Liver (tissue), 7 donors: ENCODE measurements at regions not wholly inside any gene's neighbourhood (a gene's known extent, or its start where the extent isn't known, plus 50 kb on each side); places are given as distances from the start of the nearest gene placed in this dataset.

Experiments
- DNase-seq: peaks from one replicate; pipeline ENCODE4 v3.0.0-alpha.2; 2017; ENCODE audit warnings: low spot score
- H3K27ac ChIP-seq, 2 donors: one replicate each; pipeline ENCODE4 v1.7.0; 2013; ENCODE audit warnings: inconsistent platforms in 2 of 2, low read length in 2 of 2, control low read depth in 1 of 2, low read depth in 1 of 2, mild to moderate bottlenecking in 1 of 2
- H3K27me3 ChIP-seq, 4 donors: one replicate each; pipeline versions ENCODE4 v1.6.1 to v1.7.0; 2013; ENCODE audit warnings: low read length in 3 of 4, inconsistent platforms in 1 of 4, mild to moderate bottlenecking in 1 of 4, moderate library complexity in 1 of 4; ENCODE audit not compliant: control insufficient read depth in 4 of 4, insufficient read depth in 4 of 4
- H3K36me3 ChIP-seq, 4 donors: one replicate each; pipeline versions ENCODE4 v1.6.1 to v1.7.0; 2013; ENCODE audit warnings: low read length in 3 of 4, mild to moderate bottlenecking in 3 of 4, low read depth in 1 of 4, moderate library complexity in 1 of 4; ENCODE audit not compliant: control insufficient read depth in 4 of 4, insufficient read depth in 3 of 4
- H3K4me1 ChIP-seq, 4 donors: one replicate each; pipeline versions ENCODE4 v1.6.1 to v1.7.0; 2013; ENCODE audit warnings: low read length in 3 of 4, mild to moderate bottlenecking in 3 of 4, moderate library complexity in 1 of 4; ENCODE audit not compliant: control insufficient read depth in 4 of 4, insufficient read depth in 4 of 4
- H3K4me3 ChIP-seq, 3 donors: one replicate each; pipeline versions ENCODE4 v1.6.1 to v1.7.0; 2013; ENCODE audit warnings: low read length in 3 of 3, control low read depth in 1 of 3, low read depth in 1 of 3, mild to moderate bottlenecking in 1 of 3
- H3K9ac ChIP-seq, 2 donors: one replicate each; pipeline ENCODE4 v1.7.0; 2013; ENCODE audit warnings: low read length in 2 of 2, mild to moderate bottlenecking in 2 of 2, moderate library complexity in 2 of 2, control low read depth in 1 of 2, low read depth in 1 of 2
- H3K9me3 ChIP-seq, 4 donors: one replicate each; pipeline versions ENCODE4 v1.6.1 to v1.7.0; 2013; ENCODE audit warnings: low read length in 3 of 4; ENCODE audit not compliant: control insufficient read depth in 4 of 4
- ATF3 ChIP-seq: IDR thresholded peaks from 2 replicates; pipeline ENCODE4 v1.6.1; 2016; ENCODE audit warnings: antibody characterized with exemption
- EGR1 ChIP-seq, 2 donors: IDR thresholded peaks; 2 replicates each; pipeline ENCODE4 v1.6.1; 2016 to 2018; ENCODE audit warnings: antibody characterized with exemption in 2 of 2, low read depth in 2 of 2
- FOXA1 ChIP-seq: IDR thresholded peaks from 2 replicates; pipeline ENCODE4 v1.6.1; 2016; ENCODE audit warnings: antibody characterized with exemption
- HNF4G ChIP-seq: IDR thresholded peaks from 2 replicates; pipeline ENCODE4 v1.6.1; 2016; ENCODE audit warnings: antibody characterized with exemption
- NR2F2 ChIP-seq: IDR thresholded peaks from 2 replicates; pipeline ENCODE4 v1.6.1; 2016; ENCODE audit warnings: antibody characterized with exemption
- RXRA ChIP-seq, 2 donors: IDR thresholded peaks; 2 replicates each; pipeline ENCODE4 v1.6.1; 2017 to 2018; ENCODE audit warnings: antibody characterized with exemption in 2 of 2, mild to moderate bottlenecking in 1 of 2
- SP1 ChIP-seq: IDR thresholded peaks from 2 replicates; pipeline ENCODE4 v1.6.1; 2018; ENCODE audit warnings: antibody characterized with exemption, mild to moderate bottlenecking
- TAF1 ChIP-seq: conservative IDR thresholded peaks from 2 replicates; pipeline ENCODE4 v1.6.1; 2016; ENCODE audit warnings: antibody characterized with exemption, mild to moderate bottlenecking
- YY1 ChIP-seq: IDR thresholded peaks from 2 replicates; pipeline ENCODE4 v1.6.1; 2016; ENCODE audit warnings: antibody characterized with exemption, mild to moderate bottlenecking
- WGBS: extraction: QIAGEN DNeasy Blood & Tissue Kit; methylation state at CpG from one replicate; pipeline ENCODE4 v1.1.7; 2013; 5-methylcytosine and 5-hydroxymethylcytosine counted together
- TF ChIP-seq, protein P1 (sequence below): IDR thresholded peaks from 2 replicates; pipeline ENCODE4 v1.6.1; 2016; ENCODE audit warnings: antibody characterized with exemption
- TF ChIP-seq, protein P2 (sequence below): IDR thresholded peaks from 2 replicates; pipeline ENCODE4 v1.6.1; 2016; ENCODE audit warnings: antibody characterized with exemption, mild to moderate bottlenecking
- donor health status: healthy.
- donor health status: healthy.
- donor health status: healthy.
- donor health status: healthy.

DNA sequence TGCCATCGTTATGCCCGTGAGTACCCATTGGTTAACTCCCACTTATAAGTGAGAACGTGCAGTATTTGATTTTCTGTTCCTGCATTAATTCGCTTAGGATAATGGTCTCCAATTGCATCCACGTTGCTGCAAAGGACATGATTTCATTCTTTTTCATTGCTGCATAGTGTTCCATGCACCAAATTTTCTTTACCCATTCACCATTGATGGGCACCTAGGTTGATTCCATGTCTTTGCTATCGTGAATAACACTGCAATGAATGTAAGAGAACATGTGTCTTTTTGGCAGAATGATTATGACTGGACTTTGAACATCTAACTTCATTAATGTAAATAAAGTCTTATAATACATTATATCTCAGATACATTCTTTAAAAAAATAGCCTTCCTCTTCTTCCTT lies 169.6 kb upstream of the CDIN1 start:
- H3K9me3 ChIP-seq = no peaks in the 10 kb centered on the region
- 86% methylated on average over 6 of the region's 6 CpGs for WGBS
- H3K4me3 ChIP-seq = no peak overlapping the region
- DNase-seq = no peak
- H3K27ac ChIP-seq = no peak overlapping the region
- H3K36me3 ChIP-seq = no peaks in the 10 kb centered on the region
- H3K9ac ChIP-seq = no peak overlapping the region
- H3K4me1 ChIP-seq = no peaks in the 10 kb centered on the region
- TF ChIP-seq, protein P1, sequence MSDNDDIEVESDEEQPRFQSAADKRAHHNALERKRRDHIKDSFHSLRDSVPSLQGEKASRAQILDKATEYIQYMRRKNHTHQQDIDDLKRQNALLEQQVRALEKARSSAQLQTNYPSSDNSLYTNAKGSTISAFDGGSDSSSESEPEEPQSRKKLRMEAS = no peak
- TF ChIP-seq, protein P2, sequence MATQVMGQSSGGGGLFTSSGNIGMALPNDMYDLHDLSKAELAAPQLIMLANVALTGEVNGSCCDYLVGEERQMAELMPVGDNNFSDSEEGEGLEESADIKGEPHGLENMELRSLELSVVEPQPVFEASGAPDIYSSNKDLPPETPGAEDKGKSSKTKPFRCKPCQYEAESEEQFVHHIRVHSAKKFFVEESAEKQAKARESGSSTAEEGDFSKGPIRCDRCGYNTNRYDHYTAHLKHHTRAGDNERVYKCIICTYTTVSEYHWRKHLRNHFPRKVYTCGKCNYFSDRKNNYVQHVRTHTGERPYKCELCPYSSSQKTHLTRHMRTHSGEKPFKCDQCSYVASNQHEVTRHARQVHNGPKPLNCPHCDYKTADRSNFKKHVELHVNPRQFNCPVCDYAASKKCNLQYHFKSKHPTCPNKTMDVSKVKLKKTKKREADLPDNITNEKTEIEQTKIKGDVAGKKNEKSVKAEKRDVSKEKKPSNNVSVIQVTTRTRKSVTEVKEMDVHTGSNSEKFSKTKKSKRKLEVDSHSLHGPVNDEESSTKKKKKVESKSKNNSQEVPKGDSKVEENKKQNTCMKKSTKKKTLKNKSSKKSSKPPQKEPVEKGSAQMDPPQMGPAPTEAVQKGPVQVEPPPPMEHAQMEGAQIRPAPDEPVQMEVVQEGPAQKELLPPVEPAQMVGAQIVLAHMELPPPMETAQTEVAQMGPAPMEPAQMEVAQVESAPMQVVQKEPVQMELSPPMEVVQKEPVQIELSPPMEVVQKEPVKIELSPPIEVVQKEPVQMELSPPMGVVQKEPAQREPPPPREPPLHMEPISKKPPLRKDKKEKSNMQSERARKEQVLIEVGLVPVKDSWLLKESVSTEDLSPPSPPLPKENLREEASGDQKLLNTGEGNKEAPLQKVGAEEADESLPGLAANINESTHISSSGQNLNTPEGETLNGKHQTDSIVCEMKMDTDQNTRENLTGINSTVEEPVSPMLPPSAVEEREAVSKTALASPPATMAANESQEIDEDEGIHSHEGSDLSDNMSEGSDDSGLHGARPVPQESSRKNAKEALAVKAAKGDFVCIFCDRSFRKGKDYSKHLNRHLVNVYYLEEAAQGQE = no peak
- TF ChIP-seq RXRA (IDR thresholded peaks at IDR 0.05) (no peak), EGR1 (IDR thresholded peaks at IDR 0.05; ENCODE audit: low read depth in 2 of 2) (no peak), SP1 (no peak), HNF4G (no peak)
- peaks cover 0 to 2% (median 0%) of the 10 kb centered on the region in 4 donors for H3K27me3 ChIP-seq

DNA sequence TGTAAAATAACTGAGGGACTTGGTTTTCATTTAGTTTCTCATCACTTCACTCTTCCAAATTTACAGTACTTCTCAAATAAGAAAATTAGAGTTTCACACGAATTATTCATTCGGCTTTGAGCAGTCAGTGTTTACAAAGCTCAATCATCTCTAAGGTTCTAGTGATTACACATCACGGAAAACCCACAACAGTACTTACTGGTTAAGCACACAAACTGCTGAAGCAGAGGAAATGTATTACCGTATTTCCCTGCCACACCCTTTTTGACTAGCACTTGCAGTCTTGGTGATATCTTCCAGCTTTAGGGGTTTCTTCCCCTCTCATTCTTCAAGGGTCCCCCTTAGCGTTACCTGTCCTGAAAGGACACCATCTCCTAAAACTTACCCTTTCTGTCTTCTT lies 164.8 kb upstream of the CDIN1 start:
- Histone ChIP-seq H3K9me3 (peaks cover 0 to 2% (median 0%) of the 10 kb centered on the region in 4 donors), H3K4me3 (no peak overlapping the region), H3K36me3 (no peaks in the 10 kb centered on the region), H3K4me1 (no peaks in the 10 kb centered on the region), H3K27ac (no peak overlapping the region), H3K27me3 (peaks cover 0 to 4% (median 0%) of the 10 kb centered on the region in 4 donors), H3K9ac (no peak overlapping the region)
- TF ChIP-seq YY1 (no peak), ATF3 (no peak), NR2F2 (no peak), FOXA1 (no peak), TAF1 (no peak)
- TF ChIP-seq, protein P2 = no peak
- TF ChIP-seq, protein P1 = no peak
- DNase-seq = no peak
- 67% methylated on average over 5 of the region's 5 CpGs for WGBS
